ENCODE measurements at regions not wholly inside any gene's neighbourhood (a gene's known extent, or its start where the extent isn't known, plus 50 kb on each side); places are given as distances from the start of the nearest gene placed in this dataset.
"Not testable (repeated sequence)": the region's sequence is repeated elsewhere in the genome, so short reads cannot be mapped to it uniquely, and the experiment has no call there.

DNA sequence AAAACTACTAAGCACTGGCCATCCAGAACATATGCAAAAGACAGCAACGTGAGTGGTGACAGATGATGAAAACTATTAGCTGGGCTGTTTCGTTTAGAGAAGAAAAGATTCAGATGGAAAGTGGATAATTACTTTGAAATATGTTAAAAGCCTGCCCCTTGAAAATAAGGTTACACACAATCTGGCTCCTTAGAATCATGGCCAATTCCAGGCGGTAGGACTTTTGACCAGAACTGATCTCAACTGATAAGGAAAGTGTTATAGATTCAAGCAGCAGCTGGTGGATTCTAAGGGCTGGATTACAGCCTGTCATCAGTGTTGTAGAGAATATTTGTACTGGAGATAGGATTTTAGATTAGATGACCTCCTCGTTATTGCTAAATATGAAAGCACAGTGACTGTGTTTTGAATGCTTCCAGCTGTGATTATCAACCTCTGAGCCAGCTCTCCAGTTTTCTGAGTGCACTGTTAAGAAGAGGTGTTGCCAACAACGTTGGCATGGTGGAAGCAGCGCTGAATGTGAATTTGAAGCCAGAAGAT is 75.1 kb downstream of the KBTBD2 start:
- DNase-seq, result not testable (repeated sequence)

GRCh38 chr7:32814779-32815178 is 76.8 kb downstream of the KBTBD2 start:
- not testable (repeated sequence) for DNase-seq

- DNase-seq, result no peak
Measured at GRCh38 chr7:32809871-32810270, 81.7 kb downstream of the KBTBD2 start.

DNA sequence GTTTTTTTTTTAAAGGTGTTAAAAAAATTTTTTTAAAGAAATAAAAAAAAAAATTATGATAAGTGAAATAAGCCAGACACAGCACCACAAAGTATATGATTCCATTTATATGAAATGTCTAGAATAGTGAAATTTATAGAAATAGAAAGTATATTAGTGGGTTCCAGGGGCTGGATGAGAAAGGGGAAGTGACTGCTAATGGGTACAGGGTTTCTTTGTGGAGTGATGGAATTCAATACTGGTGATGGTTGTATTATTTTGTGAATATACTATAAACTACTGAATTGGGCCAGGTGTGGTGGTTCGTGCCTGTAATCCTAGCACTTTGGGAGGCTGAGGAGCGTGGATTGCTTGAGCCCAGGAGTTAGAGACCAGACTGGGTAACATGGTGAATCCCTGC is 82.2 kb downstream of the KBTBD2 start:
- DNase-seq, result no peak

DNA sequence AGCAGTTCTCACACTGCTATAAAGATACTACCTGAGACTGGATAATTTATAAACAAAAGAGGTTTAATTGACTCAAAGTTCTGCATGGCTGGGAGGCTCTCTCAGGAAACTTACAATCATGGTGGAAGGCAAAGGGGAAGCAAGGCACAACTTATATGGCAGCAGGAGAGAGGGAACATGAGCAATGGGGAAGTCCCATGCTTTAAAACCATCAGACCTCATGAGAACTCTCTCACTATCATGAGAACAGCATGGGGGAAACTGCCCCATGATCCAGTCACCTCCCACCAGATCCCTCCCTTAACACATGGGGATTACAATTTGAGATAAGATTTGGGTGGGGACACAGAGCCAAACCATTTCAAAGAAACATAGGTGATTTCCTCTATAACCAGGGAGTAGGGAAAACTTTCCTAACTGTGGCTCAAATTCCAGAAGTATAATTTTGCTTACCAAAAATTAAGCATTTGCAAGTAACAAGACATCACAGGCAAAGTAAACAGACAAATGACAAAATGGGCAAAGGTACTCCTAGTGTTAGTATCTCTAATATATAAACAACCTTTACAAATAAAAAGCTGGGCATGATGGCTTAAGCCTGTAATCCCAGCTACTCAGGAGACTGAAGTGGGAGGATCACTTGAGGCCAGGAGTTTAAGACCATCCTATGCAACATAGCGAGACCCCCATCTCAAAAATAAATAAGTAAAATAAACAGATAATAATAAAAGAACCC is 88.0 kb downstream of the KBTBD2 start:
- no peak for DNase-seq

DNA sequence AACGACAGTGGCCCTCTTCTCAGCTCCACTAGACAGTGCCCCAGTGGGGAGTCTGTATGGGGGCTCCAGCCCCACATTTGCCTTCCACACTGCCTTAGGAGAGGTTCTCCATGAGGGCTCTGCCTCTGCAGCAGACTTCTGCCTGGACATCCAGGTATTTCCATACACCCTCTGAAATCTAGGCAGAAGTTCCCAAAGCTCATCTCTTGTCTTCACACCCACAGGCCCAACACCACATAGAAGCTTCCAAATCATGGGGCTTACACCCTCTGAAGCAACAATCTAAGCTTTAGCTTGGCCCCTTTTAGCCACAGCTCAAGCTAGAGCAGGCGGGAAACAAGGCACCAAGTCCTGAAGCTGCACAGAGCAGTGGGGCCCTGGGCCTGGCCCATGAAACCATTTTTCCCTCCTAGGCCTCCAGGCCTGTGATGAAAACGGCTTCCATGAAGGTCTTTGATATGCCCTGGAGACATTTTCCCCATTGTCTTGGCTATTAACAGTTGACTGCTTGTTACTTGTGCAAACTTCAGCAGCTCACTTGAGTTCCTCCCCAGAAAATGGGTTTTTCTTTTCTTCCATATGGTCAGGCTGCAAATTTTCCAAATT is 89.2 kb downstream of the KBTBD2 start:
- DNase-seq, result no peak

- not testable (repeated sequence) for DNase-seq
Measured at GRCh38 chr7:32793053-32793452, 98.5 kb downstream of the KBTBD2 start.

DNA sequence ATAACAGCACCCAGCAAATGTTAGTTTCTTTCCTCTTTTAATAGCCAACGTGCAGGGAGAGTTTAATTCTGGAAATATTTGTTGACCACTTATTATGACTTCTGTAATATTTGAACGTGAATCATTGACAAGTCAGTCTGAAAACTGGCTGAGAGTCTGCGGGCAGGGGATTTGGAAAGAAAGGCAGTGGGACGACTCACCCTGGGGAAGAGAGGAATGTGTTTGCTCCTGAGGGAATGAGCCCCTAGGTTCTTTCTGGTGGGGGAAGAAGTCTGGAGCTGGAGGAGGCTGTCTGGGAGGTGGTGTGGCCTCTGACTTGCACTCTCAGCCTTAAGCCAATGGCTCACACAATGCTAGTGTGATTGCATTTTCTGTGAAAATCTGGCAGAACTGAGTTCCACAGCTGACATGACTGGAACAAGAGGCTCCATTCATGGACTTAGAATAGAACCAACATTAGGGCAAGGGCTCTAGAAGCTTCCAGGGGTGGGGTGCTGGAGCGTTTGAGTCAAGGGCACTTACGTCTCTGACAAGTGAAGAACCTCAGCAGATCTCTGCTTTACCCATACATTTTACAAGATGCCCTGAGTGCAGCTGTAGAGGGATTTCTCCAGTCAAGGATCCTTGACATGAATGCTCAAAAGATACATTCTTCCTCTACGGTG is 100.7 kb downstream of the KBTBD2 start:
- DNase-seq, result not testable (repeated sequence)

- DNase-seq, result not testable (repeated sequence)
Measured at GRCh38 chr7:32789266-32789665, 102.3 kb downstream of the KBTBD2 start.

DNA sequence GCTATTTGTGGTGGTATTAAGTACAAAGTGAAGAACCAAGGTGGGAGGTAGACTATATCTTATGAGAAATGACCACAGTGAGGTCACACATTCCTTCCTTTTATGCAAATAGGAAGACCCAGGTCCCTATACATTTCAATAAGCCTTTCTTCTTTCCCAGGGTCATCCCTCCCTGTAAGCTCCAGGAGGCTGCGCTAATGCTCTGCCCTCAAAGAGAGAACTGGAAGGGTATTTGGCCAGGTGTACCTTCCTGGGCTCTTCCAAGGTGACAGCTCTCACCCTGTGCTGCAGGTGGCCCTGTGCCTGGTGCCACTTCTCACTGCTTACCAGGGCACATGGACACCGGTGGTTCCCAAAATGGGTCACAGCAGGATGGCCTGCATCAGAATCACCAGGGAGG is 103.4 kb downstream of the KBTBD2 start:
- not testable (repeated sequence) for DNase-seq

GRCh38 chr7:32785365-32785944 is 106.1 kb downstream of the KBTBD2 start:
- not testable (repeated sequence) for DNase-seq

DNA sequence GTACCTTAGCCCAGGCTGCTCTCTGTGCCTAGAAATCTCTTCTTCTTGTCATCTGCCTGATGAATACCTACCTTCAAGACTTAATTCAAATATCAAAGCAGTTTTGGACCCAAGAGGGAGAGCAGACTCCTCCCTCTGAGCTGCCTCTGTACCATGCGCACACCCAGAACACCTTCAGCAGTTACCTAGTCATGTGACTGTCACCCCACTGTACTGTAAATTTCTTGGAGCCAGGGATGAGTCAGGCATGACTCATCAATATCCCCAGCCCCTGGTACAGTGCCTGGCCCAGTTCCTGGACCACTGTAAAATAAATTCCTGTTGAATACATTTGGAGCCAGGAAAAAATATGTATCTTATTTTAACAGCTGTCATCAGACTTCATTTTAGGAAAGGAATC is 111.7 kb downstream of the KBTBD2 start:
- not testable (repeated sequence) for DNase-seq

- DNase-seq, result no peak
Measured at GRCh38 chr7:32779167-32779566, 112.4 kb downstream of the KBTBD2 start.

DNA sequence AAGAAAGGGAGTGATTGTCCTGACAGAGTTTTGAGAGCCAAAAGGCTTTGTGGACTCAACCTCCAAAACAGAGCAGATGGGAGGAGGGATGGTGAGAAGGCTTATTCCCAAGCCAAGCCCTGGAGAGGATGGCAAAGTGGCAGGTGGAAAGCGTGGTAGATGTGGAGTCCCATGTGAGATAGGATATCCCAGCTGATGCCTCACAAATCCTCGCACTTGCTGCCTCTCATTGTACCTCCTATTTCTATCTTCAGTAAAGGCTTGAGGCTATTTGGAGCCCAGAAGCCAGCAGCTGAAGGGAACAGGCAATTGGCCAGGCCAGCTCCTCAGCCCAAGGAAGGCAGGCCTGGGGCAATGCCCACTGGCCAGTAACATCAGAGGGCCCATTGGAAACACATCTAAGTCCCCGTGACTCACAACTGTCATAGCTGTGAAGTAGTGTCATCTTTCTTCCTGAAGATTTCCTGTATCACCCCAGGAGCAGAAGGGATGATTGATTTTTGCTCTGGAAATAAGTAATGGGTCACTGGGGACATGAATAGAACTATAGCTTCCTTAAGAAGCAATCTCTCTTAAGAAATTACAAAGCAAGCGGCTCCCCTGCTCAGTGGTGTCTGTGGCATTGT is 114.4 kb downstream of the KBTBD2 start:
- DNase-seq, result not testable (repeated sequence)

DNA sequence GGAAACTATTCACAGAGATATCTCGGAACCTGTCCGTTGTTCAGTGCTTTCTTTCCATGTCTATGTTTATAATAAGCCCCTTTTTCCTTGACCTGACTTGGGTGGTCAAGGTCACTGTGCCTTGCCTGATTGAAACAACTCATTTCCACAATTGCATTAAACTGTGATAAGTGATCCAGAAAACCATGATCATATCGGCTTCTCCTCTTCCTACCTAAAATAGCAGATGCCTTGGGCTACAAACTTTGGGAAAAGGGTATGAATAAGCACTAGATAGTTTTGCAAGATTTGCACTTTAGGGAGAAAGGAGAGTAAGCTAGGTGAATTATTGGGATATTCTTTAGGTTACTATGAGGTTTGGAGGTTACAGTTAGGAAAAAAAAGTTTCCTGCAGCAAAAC is 115.2 kb downstream of the KBTBD2 start:
- not testable (repeated sequence) for DNase-seq

GRCh38 chr7:32775809-32776208 is 115.8 kb downstream of the KBTBD2 start:
- not testable (repeated sequence) for DNase-seq

DNA sequence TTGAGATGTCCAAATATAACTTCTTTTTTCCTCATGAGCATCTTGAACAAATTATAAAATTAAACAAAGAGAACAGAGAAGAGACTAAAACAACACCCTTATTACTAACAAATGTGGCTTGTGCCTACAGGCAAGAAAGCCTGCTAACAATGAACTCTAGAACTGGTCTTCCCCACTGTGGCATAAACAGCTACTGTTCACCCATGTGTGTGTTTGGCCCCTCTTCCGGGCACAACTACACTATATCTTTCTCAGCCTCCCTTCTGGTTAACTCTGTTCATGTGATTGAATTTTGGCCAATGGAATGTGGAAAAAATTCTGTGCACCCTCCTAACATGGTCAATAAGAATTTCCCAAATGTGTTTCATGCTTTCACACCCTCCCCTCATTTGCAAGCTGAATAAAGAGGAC is 117.0 kb downstream of the KBTBD2 start:
- no peak for DNase-seq

DNA sequence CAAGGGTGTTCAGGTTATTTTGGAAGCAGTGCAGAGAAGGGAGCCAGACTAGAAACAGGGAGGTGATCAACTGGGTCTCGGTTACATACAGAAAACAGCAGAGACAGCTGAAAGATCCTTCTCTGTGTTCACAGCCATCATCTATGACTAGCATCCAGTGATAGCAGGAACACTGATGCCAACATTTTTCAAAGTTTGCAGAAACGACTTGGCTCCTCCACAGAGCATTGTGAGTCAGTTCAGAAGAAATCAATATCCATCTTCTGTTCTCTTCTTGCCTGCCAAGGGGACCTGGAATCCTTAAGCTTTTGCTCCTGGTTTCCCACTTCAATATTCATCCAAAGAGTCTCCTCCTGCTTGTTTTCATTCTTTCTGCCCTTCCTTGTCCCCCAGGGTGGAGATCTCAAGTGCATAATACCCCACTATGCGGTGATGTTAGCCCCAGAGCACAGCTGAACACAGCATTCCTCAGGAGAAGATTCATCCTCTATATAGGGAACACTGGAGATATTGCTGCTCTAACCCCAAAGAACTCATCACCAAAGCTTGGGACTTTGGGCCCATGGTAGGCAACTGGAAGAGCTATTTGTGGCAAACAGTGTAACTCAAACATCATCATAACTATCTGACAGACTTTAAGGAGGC is 122.6 kb downstream of the KBTBD2 start:
- DNase-seq, result not testable (repeated sequence)

DNA sequence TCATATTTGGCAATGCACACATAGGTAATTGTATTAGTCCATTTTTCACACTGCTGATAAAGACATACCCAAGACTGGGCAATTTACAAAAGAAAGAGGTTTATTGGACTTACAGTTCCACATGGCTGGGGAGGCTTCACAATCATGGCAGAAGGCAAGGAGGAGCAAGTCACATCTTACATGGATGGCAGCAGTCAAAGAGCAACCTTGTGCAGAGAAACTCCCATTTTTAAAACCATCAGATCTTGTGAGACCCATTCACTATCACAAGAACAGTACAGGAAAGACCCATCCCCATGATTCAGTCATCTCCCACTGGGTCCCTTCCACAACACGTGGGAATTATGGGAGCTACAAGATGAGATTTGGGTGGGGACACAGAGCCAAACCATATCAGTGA is 123.2 kb downstream of the KBTBD2 start:
- not testable (repeated sequence) for DNase-seq

- peak; percentile 29 for DNase-seq
Measured at GRCh38 chr7:32765649-32766251, 125.8 kb downstream of the KBTBD2 start.

GRCh38 chr7:32765185-32765584 is 126.4 kb downstream of the KBTBD2 start:
- DNase-seq, result no peak

DNA sequence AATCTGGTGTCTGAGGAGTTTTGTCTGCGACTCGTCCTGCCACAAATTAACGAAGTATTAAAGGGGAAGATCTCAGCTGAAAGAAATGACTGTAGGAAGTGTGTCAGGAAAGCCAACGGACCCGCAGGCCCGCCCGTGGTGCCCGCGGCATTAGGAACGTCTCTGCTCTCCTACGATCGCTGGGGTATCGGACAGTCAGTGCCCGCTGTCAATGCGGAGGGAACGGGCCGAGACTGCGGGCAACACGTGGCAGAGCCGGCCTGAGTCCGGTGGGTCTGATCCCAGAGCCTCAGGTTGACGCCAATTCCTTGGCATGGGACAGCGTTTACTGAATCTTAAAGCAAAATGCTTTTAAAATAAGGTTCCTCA is 128.7 kb downstream of the KBTBD2 start:
- DNase-seq, result no peak

Data from NCI-H1694 (cell line).